Central memory CD4-positive, alpha-beta T cell (primary cell): ENCODE measurements at regions not wholly inside any gene's neighbourhood (a gene's known extent, or its start where the extent isn't known, plus 50 kb on each side); places are given as distances from the start of the nearest gene placed in this dataset.
A peak's percentile ranks its signal among the peaks of the same experiment; 100 is the strongest.
"Not testable (repeated sequence)": the region's sequence is repeated elsewhere in the genome, so short reads cannot be mapped to it uniquely, and the experiment has no call there.

Experiments
- DNase-seq: peaks from one replicate; pipeline ENCODE4 v3.0.0; 2022

- DNase-seq: no peak
Observed at GRCh38 chr12:19778797-19779196, 339.5 kb downstream of the AEBP2 start.

- DNase-seq: no peak
Observed at GRCh38 chr12:19779395-19780056, 340.2 kb downstream of the AEBP2 start.

GRCh38 chr12:19780460-19780859 is 341.2 kb downstream of the AEBP2 start:
- no peak for DNase-seq

- DNase-seq: no peak
Observed at GRCh38 chr12:19783547-19784444, 344.5 kb downstream of the AEBP2 start.

- DNase-seq: peak; percentile 26
Observed at GRCh38 chr12:19792028-19792427, 352.7 kb downstream of the AEBP2 start.

- DNase-seq: no peak
Observed at GRCh38 chr12:19794116-19794515, 354.8 kb downstream of the AEBP2 start.

GRCh38 chr12:19799216-19799615 is 359.9 kb downstream of the AEBP2 start:
- DNase-seq: no peak

GRCh38 chr12:19799895-19800602 is 360.8 kb downstream of the AEBP2 start:
- DNase-seq: no peak

GRCh38 chr12:19800884-19801283 is 361.6 kb downstream of the AEBP2 start:
- DNase-seq: no peak

- no peak for DNase-seq
Observed at GRCh38 chr12:19801941-19802340, 362.6 kb downstream of the AEBP2 start.

GRCh38 chr12:19802915-19803314 is 363.6 kb downstream of the AEBP2 start:
- no peak for DNase-seq

- no peak for DNase-seq
Observed at GRCh38 chr12:19804737-19805136, 365.4 kb downstream of the AEBP2 start.

GRCh38 chr12:19808371-19808770 is 369.1 kb downstream of the AEBP2 start:
- DNase-seq: no peak

- DNase-seq: no peak
Observed at GRCh38 chr12:19810213-19810612, 370.9 kb downstream of the AEBP2 start.

GRCh38 chr12:19811922-19812321 is 372.6 kb downstream of the AEBP2 start:
- no peak for DNase-seq

- no peak for DNase-seq
Observed at GRCh38 chr12:19819231-19819630, 379.9 kb downstream of the AEBP2 start.

GRCh38 chr12:19822476-19822875 is 383.2 kb downstream of the AEBP2 start:
- no peak for DNase-seq

GRCh38 chr12:19823326-19823725 is 384.0 kb downstream of the AEBP2 start:
- not testable (repeated sequence) for DNase-seq

GRCh38 chr12:19826980-19827550 is 387.8 kb downstream of the AEBP2 start:
- no peak for DNase-seq

GRCh38 chr12:19829100-19829853 is 390.0 kb downstream of the AEBP2 start:
- no peak for DNase-seq

- no peak for DNase-seq
Observed at GRCh38 chr12:19830446-19830845, 391.2 kb downstream of the AEBP2 start.

GRCh38 chr12:19833775-19834501 is 394.6 kb downstream of the AEBP2 start:
- no peak for DNase-seq
